OCI-LY7 (cell line): ENCODE measurements at regions not wholly inside any gene's neighbourhood (a gene's known extent, or its start where the extent isn't known, plus 50 kb on each side); places are given as distances from the start of the nearest gene placed in this dataset.

Experiments used
- BruUV-seq: library from RNA; stranded (reverse); fragments of 400-500 nt; replicated peaks from 2 replicates; lab custom pipeline; 2021; lab: Mats Ljungman, UMichigan
- CTCF ChIA-PET: fragments of 300-600 bp; sonication (Branson Sonifier 250); formaldehyde crosslinking; loops from one replicate; lab custom pipeline; 2022; ENCODE audit warnings: antibody characterized with exemption; ENCODE audit not compliant: unreplicated experiment; lab: Charles Lee
- POLR2A ChIA-PET: fragments of 300-600 bp; sonication (Branson Sonifier 250); formaldehyde crosslinking; loops from one replicate; lab custom pipeline; 2022; ENCODE audit warnings: antibody characterized with exemption; lab: Charles Lee
- DNase-seq: peaks from one replicate; pipeline ENCODE4 v3.0.0-alpha.2; 2015; ENCODE audit warnings: low spot score
- H2AFZ ChIP-seq: fragments of 200-600 bp; sonication (generic), shearing (Covaris generic); 2 replicates; pipeline ENCODE4 v1.6.1; 2014; ENCODE audit warnings: mild to moderate bottlenecking, antibody characterized with exemption, low read length, moderate library complexity
- H3K27ac ChIP-seq: fragments of 200-600 bp; sonication (generic); 2 replicates; pipeline ENCODE4 v1.5.1; 2014; ENCODE audit warnings: mixed run types, low read depth, mild to moderate bottlenecking, moderate library complexity, low read length, inconsistent platforms; ENCODE audit not compliant: poor library complexity, severe bottlenecking
- H3K36me3 ChIP-seq: fragments of 200-600 bp; sonication (generic); 2 replicates; pipeline ENCODE4 v1.6.1; 2014; ENCODE audit warnings: mild to moderate bottlenecking, antibody characterized with exemption, low read length, moderate library complexity, mixed read lengths; ENCODE audit not compliant: insufficient read depth
- H3K4me1 ChIP-seq: fragments of 200-600 bp; sonication (generic); 2 replicates; pipeline ENCODE4 v1.5.1; 2014; ENCODE audit warnings: mild to moderate bottlenecking, low read length; ENCODE audit not compliant: insufficient read depth, poor library complexity, severe bottlenecking
- H3K4me2 ChIP-seq: fragments of 200-600 bp; sonication (generic); 2 replicates; pipeline ENCODE4 v1.6.1; 2014; ENCODE audit warnings: mild to moderate bottlenecking, low read length
- H3K4me3 ChIP-seq: fragments of 200-600 bp; sonication (generic); 2 replicates; pipeline ENCODE4 v1.5.1; 2014; ENCODE audit warnings: mild to moderate bottlenecking, low read depth, low read length; ENCODE audit not compliant: poor library complexity, severe bottlenecking
- H3K79me2 ChIP-seq: fragments of 200-600 bp; sonication (generic); 2 replicates; pipeline ENCODE4 v1.6.1; 2016; ENCODE audit warnings: low read depth, mild to moderate bottlenecking, low read length, moderate library complexity, mixed read lengths; ENCODE audit not compliant: insufficient read depth
- H3K9me2 ChIP-seq: fragments of 200-600 bp; sonication (generic); 2 replicates; pipeline ENCODE4 v1.6.1; 2016; ENCODE audit warnings: mild to moderate bottlenecking, low read length, mixed read lengths; ENCODE audit not compliant: insufficient read depth
- H3K9me3 ChIP-seq: fragments of 200-600 bp; sonication (generic); 2 replicates; pipeline ENCODE4 v1.6.1; 2014; ENCODE audit warnings: mild to moderate bottlenecking, mixed run types, low read length, mixed read lengths
- H4K20me1 ChIP-seq: fragments of 200-600 bp; sonication (generic); 2 replicates; pipeline ENCODE4 v1.6.1; 2014; ENCODE audit warnings: mild to moderate bottlenecking, antibody characterized with exemption, low read length, moderate library complexity, mixed read lengths; ENCODE audit not compliant: insufficient read depth
- EZH2phosphoT487 ChIP-seq: fragments of 200-600 bp; sonication (generic); IDR thresholded peaks from 2 replicates; pipeline ENCODE4 v1.6.1; 2018; ENCODE audit warnings: low read depth, borderline replicate concordance, mild to moderate bottlenecking, mixed run types, antibody characterized with exemption, low read length, moderate library complexity, mixed read lengths
- intact Hi-C: fragments of 100-400 bp; cut with micrococcal nuclease; formaldehyde crosslinking; loops from one replicate; pipeline ENCODE4 v1.10.0; 2022; ENCODE audit not compliant: unreplicated experiment
- TF ChIP-seq, protein P1 (sequence below): fragments of 200-600 bp; sonication (generic); conservative IDR thresholded peaks from 2 replicates; pipeline ENCODE4 v1.5.1; 2014; ENCODE audit warnings: mild to moderate bottlenecking, antibody characterized with exemption, low read length, moderate library complexity, mixed read lengths

DNA sequence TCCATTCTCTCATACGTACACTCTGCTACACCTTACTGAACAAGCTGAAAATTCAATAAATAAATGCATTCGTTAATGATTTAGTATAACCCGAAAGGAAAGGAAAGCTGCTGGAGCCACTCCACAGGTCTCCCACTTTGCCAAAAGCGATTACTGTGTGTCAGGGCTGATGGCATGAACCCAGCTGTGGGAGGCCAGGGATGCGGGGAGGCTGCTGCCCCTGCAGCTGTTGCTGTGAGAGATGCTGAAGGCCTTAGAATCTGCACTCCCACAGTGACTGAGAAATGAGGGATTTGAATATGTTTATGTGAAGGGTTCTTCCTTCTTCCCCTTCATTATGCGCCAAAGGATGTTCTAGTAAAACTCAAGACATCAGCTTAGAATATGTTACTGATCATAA is 58.7 kb upstream of the NBEA start:
- POLR2A ChIA-PET, result interaction anchor here (0.6 to 1.1 kb wide), 4 partner anchors 17 to 775 kb away, joined by 3 to 4 read pairs (median 4); no protein-coding TSS in a partner anchor
- Histone ChIP-seq H3K36me3 (no peaks in the 10 kb centered on the region), H4K20me1 (no peaks in the 10 kb centered on the region), H3K4me2 (no peak overlapping the region), H3K9me2 (no peaks in the 10 kb centered on the region), H3K79me2 (no peaks in the 10 kb centered on the region), H3K4me3 (no peak overlapping the region), H3K9me3 (no peaks in the 10 kb centered on the region), H2AFZ (no peak overlapping the region), H3K27ac (no peak overlapping the region), H3K4me1 (no peaks in the 10 kb centered on the region)
- intact Hi-C loops, result no loop called here
- no TSS peak for BruUV-seq
- CTCF ChIA-PET, result no interaction called here
- DNase-seq, result no peak
- TF ChIP-seq, protein P1, sequence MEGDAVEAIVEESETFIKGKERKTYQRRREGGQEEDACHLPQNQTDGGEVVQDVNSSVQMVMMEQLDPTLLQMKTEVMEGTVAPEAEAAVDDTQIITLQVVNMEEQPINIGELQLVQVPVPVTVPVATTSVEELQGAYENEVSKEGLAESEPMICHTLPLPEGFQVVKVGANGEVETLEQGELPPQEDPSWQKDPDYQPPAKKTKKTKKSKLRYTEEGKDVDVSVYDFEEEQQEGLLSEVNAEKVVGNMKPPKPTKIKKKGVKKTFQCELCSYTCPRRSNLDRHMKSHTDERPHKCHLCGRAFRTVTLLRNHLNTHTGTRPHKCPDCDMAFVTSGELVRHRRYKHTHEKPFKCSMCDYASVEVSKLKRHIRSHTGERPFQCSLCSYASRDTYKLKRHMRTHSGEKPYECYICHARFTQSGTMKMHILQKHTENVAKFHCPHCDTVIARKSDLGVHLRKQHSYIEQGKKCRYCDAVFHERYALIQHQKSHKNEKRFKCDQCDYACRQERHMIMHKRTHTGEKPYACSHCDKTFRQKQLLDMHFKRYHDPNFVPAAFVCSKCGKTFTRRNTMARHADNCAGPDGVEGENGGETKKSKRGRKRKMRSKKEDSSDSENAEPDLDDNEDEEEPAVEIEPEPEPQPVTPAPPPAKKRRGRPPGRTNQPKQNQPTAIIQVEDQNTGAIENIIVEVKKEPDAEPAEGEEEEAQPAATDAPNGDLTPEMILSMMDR, result no peak
- no peak for TF ChIP-seq EZH2phosphoT487

- Histone ChIP-seq H4K20me1 (no peaks in the 10 kb centered on the region), H3K4me1 (no peaks in the 10 kb centered on the region), H3K4me3 (no peak overlapping the region), H3K4me2 (no peak overlapping the region), H3K36me3 (no peaks in the 10 kb centered on the region), H2AFZ (no peak overlapping the region), H3K9me3 (no peaks in the 10 kb centered on the region), H3K27ac (no peak overlapping the region), H3K79me2 (no peaks in the 10 kb centered on the region), H3K9me2 (no peaks in the 10 kb centered on the region)
- no peak for DNase-seq
- ChIA-PET CTCF (no interaction called here), POLR2A (interaction anchor here (0.6 kb wide), 1 partner anchor 216 kb away, joined by 4 read pairs; no protein-coding TSS in a partner anchor)
- TF ChIP-seq, protein P1, result no peak
- no peak for TF ChIP-seq EZH2phosphoT487
- BruUV-seq, result no TSS peak
- intact Hi-C loops, result no loop called here
These were observed 57.7 kb upstream of the NBEA start for GRCh38 chr13:34884366-34884765.

- no TSS peak for BruUV-seq
- no peak overlapping the region for H2AFZ ChIP-seq
- intact Hi-C loops, result no loop called here
- DNase-seq, result no peak
- no peak for TF ChIP-seq EZH2phosphoT487
- TF ChIP-seq, protein P1, result no peak
- no peak overlapping the region for H3K27ac ChIP-seq
- H3K9me2 ChIP-seq, result no peaks in the 10 kb centered on the region
- no peaks in the 10 kb centered on the region for H4K20me1 ChIP-seq
- H3K79me2 ChIP-seq, result no peaks in the 10 kb centered on the region
- H3K4me2 ChIP-seq, result no peak overlapping the region
- ChIA-PET CTCF (no interaction called here), POLR2A (no interaction called here)
- H3K9me3 ChIP-seq, result no peaks in the 10 kb centered on the region
- H3K36me3 ChIP-seq, result no peaks in the 10 kb centered on the region
- H3K4me1 ChIP-seq, result no peaks in the 10 kb centered on the region
- H3K4me3 ChIP-seq, result no peak overlapping the region
These were observed 55.8 kb upstream of the NBEA start for GRCh38 chr13:34886121-34886875.
